ENCODE measurements at regions not wholly inside any gene's neighbourhood (a gene's known extent, or its start where the extent isn't known, plus 50 kb on each side); places are given as distances from the start of the nearest gene placed in this dataset.

- no peak for DNase-seq (ENCODE audit: low spot score)
Measured at GRCh38 chr4:123841447-123842121, 445.0 kb downstream of the SPRY1 start.

DNA sequence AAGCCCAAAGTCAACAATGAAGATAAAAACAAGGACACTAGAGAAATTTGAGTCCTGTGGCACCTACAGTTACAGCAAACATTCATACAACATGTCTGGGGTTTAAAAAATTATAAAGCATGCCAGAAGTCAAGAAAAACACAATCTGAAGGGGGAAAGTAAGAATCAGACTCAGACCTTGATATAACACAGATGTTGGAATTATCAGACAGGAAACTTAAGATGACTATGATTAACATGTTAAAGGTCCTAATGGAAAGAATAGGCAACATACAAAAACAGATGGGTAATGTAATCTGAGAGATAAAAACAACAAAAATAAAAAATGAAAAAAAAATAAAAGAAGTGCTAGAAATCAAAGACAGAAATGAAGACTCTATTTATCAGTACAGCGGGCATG is 446.5 kb downstream of the SPRY1 start:
- no peak for DNase-seq (ENCODE audit: low spot score)

DNA sequence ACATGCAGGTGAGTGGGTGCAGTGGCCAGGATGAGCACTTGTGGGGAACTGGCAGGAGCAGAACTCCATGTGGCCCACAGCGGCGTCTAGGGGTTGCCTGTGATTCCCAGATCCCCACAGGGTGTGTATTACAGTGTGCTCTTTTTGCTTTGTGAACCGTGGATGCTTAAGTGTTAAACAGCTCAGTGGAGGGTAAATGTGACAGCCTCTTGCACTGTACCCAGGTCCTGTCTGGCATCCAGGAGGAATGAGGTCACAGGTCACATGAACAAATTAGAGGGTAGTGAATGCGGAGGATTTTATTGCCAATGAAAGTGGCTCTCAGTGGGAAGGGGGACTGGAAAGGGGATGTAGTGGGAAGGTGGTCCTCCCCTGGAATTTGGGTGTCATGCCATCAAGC is 447.8 kb downstream of the SPRY1 start:
- no peak for DNase-seq (ENCODE audit: low spot score)

DNA sequence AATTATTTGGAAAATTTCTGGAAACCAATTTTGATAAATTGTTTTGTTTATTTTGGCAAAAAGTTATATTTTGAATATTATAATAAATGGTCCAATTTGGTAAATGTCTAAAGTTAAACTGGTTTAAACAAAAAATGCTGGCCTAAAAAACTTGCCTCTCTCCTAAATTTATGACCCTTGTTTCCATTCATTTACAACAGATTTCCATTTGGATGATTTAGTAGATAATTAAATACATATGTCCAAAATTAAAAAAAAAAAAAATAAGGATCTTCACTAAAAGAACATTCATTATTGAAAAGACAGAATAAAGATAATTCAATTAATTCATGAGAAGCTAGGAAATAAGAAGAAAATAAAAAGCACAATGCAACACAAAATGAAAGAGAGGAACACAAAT is 449.5 kb downstream of the SPRY1 start:
- no peak for DNase-seq (ENCODE audit: low spot score)

DNA sequence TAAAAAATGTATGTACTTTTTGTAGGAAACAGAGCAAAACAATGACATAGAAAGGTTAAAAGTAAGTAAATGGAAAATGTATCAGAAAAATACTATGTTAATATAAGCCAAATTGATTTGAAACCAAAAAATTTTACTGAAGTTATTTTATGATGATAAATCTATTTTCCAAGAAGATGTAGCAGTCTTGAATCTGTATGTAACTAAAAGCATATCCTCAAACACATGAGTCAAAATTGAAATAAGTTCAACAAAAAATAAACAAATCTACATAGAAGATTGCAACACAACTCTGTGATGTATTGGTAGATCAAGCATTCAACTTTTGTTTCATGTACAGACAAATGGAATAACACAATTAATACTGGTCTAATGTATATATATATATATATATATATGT is 450.0 kb downstream of the SPRY1 start:
- no peak for DNase-seq (ENCODE audit: low spot score)

DNA sequence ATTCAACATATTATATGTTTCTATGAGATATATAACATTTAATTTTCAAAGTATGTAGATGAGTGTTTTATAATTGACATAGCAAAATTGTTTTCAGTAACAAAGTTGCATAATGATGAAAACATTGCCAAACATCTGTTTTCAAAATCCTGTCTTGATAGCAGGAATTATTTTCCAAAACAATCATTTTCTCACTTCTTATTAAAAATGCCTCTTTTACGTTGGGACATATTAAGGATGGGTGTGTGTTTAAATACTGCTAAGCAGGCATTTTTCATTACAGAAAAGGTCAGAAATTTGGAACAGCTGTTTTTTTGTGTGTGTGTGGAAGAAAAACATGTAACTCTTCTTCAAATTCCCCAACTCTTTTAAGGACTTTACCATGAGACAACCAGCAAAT is 452.0 kb downstream of the SPRY1 start:
- no peak for DNase-seq (ENCODE audit: low spot score)

DNA sequence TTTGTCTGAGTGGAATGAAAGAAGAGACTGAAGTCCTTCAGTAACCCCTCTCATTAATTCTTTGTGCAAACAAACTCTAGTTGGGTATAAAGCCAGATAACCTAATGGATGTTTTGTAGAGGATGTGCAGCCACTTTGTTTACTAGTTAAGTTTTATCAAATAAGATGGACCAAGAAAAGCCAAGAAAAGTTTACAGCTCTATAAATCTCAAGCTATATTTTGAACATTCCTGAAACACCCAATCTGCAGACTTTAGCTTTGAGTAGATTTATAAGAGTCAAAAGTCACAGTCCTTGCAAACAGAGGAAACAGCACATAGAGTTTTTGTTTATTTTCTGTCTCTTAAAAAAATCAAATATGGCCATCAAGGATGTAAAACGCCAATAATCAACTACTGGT is 452.9 kb downstream of the SPRY1 start:
- no peak for DNase-seq (ENCODE audit: low spot score)

GRCh38 chr4:123851521-123851920 is 454.9 kb downstream of the SPRY1 start:
- no peak for DNase-seq (ENCODE audit: low spot score)

DNA sequence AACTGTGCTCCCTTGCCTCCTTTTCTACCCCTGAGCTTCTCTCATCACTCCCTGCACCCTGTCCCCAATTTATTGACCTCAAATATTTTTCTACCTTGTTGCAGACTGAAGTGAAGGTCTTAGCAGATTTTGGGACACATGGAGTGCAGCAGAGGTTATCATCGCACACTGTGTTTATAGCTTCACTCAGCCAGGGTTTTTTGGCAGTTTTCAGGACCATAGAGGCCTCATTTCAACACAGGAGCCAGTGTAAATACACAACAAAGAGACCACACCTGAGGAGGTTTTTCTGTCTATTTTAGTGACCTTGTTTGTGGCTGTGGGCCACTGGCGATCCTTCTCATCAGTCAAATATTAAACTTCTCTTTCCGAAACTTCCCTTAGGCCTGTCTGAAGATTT is 457.1 kb downstream of the SPRY1 start:
- no peak for DNase-seq (ENCODE audit: low spot score)

GRCh38 chr4:123856689-123857545 is 460.3 kb downstream of the SPRY1 start:
- peak; percentile 18 for DNase-seq (ENCODE audit: low spot score)

DNA sequence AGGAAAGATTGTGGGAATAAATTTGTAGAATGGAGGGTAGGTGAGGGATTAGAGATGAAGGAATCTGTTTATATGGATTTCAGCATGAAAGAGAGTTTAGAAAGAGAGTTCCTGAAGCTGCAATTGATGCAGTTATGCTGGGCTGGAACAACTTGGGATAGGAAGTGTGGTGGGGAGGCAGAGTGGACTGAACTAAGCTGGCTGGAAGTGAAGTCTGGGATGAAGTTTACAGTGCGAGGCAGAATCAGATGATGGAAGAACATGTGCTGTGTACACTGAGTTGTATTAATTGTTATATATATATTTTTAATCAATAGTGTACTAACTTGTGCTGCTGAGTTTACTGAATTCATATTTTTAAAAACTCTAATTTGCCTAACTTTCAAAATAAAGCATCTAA is 461.9 kb downstream of the SPRY1 start:
- DNase-seq (ENCODE audit: low spot score): no peak

DNA sequence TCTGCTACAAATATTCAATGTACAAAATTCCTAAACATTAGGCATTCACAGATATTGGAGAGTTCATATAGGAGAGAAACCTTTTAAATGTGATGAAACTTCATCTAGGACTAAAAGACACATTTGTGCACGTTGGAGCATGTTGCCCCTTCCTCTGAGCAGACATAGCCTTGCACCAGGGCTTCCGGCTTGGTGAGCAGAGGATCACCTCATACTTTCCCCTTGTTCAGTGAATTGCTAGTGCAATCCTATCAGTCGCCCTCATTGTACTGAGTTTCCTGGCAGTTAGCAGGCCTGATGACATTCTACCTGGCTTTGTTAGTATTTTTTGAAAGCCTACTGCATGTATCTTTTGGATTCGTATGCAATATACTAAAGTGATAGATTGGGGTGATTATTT is 466.2 kb downstream of the SPRY1 start:
- no peak for DNase-seq (ENCODE audit: low spot score)

DNA sequence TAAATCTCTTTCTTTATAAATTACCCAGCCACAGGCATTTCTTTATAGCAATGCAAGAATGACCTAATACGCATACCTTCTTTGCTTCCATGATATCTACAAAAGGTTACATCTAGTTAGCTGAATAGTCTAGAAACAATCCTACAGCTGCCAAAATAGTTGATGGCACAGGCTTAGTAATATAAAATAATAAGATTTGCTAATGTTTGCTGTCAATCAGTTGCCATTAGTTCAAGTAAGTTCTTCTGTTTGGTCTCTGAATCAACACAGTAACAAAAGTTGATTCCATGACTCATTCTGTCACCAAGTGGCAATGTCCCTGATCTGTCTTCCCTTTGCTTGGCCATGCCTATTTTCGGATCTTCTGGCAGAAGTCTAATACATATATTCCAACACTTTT is 470.2 kb downstream of the SPRY1 start:
- no peak for DNase-seq (ENCODE audit: low spot score)

- no peak for DNase-seq (ENCODE audit: low spot score)
Measured at GRCh38 chr4:123867910-123868587, 471.5 kb downstream of the SPRY1 start.

- no peak for DNase-seq (ENCODE audit: low spot score)
Measured at GRCh38 chr4:123869286-123870215, 473.0 kb downstream of the SPRY1 start.

DNA sequence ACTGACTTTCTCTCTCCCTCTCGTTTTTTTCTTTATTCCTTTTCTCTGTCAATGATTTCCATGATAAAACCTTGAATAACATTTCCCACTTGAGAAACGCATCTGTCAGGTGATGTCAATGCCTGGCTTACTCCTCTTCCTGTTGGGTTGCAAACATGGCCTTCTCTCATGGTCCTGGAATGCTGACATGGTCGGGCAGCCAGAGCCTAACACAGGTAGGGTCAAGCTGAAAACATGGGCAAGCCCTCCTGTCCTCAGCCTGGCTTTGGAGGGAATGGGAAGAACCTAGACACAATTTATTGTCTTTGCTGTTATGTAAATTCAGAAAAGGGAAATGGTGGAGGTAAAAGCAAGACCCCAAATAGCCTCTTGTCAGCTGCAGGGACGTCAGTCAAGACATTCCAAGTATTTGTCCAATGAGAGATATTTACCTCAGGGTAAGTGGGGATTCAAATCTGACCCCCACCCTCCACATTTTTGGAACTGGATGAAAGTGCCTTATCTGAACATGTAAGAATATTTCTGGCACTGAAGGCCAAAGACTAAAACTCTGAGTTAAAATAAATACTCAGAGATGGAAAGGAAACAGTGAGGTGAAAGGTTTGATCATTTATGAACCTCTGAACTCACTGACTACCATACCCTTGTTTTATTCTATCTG is 473.8 kb downstream of the SPRY1 start:
- DNase-seq (ENCODE audit: low spot score): no peak

- no peak for DNase-seq (ENCODE audit: low spot score)
Measured at GRCh38 chr4:123871341-123871740, 474.7 kb downstream of the SPRY1 start.

DNA sequence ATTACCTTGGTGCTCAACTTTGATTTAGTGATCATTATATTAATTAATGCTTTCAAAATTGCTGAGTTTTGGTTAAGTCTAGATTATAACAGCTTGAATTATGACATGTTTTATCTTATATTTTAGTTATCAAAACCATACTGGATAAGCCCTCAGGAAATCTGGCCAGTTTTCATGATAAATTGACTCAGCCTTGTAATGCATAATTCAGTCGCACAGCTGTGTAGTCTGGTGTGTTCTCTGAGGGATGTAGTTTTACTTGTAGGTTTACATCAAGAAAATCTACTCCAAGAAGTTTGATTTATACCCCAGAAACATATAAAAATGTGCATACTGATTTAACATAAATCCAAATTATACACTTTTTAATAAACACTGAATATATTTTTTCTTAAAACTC is 477.5 kb downstream of the SPRY1 start:
- DNase-seq (ENCODE audit: low spot score): no peak

- no peak for DNase-seq (ENCODE audit: low spot score)
Measured at GRCh38 chr4:123876143-123876542, 479.5 kb downstream of the SPRY1 start.

- DNase-seq (ENCODE audit: low spot score): no peak
Measured at GRCh38 chr4:123876671-123877101, 480.1 kb downstream of the SPRY1 start.

DNA sequence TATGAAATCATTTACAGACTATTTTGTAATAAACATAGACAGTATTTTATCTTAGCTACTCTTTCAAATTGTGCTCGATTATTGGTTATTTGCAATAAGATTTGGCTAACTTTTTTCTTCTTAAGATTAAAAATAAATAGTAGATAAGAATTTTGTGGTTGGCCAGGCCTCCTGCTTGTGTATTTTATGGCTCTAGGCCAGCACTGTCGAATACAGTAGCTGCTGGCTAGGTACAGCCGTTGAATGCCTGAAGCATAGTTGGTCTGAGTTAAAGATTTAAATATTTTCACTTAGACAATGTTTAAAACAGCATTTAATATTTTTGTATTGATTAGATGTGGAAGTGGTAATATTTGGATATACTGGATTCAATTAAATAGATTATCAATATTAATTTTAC is 481.0 kb downstream of the SPRY1 start:
- DNase-seq (ENCODE audit: low spot score): no peak

Measured in Ammon's horn (tissue), 1 donor.